ENCODE measurements at regions not wholly inside any gene's neighbourhood (a gene's known extent, or its start where the extent isn't known, plus 50 kb on each side); places are given as distances from the start of the nearest gene placed in this dataset.

DNA sequence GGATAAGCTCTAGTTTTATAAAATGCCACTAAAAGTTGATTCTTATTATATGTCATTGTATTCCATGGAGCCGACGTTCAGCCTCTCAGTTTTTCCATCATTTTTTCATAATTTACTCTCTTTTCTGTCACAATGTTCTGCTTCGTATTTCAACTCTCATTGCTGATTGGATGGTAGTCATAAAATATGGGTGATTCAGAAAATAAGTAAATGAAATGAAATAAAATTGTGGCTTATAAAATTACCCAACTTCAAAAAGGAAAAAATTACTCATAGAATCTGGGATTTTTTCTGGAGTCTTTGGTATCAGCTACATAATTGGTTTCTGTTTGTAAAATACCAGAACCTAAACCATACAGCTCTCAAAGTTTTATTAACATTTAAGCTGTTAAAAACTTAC lies 139.7 kb upstream of the ITGA4 start:
- H3K36me3 ChIP-seq (ENCODE audit: control insufficient read depth, insufficient read depth, low read length), result no peaks in the 10 kb centered on the region
- H3K4me3 ChIP-seq (replicated peaks; ENCODE audit: low read depth, low read length), result no peak overlapping the region
- TF ChIP-seq, protein P1, sequence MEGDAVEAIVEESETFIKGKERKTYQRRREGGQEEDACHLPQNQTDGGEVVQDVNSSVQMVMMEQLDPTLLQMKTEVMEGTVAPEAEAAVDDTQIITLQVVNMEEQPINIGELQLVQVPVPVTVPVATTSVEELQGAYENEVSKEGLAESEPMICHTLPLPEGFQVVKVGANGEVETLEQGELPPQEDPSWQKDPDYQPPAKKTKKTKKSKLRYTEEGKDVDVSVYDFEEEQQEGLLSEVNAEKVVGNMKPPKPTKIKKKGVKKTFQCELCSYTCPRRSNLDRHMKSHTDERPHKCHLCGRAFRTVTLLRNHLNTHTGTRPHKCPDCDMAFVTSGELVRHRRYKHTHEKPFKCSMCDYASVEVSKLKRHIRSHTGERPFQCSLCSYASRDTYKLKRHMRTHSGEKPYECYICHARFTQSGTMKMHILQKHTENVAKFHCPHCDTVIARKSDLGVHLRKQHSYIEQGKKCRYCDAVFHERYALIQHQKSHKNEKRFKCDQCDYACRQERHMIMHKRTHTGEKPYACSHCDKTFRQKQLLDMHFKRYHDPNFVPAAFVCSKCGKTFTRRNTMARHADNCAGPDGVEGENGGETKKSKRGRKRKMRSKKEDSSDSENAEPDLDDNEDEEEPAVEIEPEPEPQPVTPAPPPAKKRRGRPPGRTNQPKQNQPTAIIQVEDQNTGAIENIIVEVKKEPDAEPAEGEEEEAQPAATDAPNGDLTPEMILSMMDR (IDR thresholded peaks at IDR 0.05; ENCODE audit: insufficient read depth, low read length, poor library complexity, severe bottlenecking), result no peak
- DNase-seq (ENCODE audit: extremely low read depth, insufficient read length), result no peak
- H3K27me3 ChIP-seq (replicated peaks; ENCODE audit: control insufficient read depth, insufficient read depth, low read length), result no peaks in the 10 kb centered on the region

DNA sequence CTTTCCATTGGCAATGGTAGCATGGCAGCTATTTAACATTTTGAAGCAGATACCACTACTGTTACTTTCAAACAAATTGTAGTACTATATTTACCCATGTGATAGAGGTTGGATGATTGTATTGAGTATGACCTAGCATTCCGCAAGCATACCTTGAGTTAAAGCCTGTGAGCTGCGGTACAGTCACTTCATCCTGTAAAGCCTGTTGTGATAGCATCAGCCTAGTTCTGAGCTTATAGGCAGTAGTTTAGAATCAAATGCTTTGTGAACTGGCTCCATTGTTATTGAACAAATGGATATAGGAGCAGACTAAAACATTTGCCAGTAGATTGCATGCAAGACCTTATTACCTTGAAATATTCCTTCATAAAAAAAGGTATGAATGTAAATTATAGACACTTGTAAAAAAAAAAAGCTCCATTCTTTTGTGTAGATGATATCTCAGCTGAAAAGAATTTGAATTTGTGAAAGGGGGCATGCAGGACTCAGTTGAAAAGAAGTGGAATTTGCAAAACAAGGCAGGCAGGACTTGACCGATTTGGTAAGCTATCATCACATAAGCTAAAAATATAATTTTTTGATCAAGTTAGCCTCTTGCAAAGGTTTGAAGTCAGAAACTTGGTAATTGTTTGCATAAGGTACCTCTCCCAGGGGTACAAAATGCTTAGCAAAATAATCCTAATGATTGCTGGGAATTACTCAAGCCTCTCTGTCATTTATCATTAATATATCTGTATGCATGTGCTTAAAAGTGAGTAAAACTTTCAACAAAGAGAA lies 138.5 kb upstream of the ITGA4 start:
- DNase-seq (ENCODE audit: extremely low read depth, insufficient read length), result no peak
- H3K36me3 ChIP-seq (ENCODE audit: control insufficient read depth, insufficient read depth, low read length), result no peaks in the 10 kb centered on the region
- TF ChIP-seq, protein P1 (IDR thresholded peaks at IDR 0.05; ENCODE audit: insufficient read depth, low read length, poor library complexity, severe bottlenecking), result no peak
- H3K27me3 ChIP-seq (replicated peaks; ENCODE audit: control insufficient read depth, insufficient read depth, low read length), result no peaks in the 10 kb centered on the region
- no peak overlapping the region for H3K4me3 ChIP-seq (replicated peaks; ENCODE audit: low read depth, low read length)

DNA sequence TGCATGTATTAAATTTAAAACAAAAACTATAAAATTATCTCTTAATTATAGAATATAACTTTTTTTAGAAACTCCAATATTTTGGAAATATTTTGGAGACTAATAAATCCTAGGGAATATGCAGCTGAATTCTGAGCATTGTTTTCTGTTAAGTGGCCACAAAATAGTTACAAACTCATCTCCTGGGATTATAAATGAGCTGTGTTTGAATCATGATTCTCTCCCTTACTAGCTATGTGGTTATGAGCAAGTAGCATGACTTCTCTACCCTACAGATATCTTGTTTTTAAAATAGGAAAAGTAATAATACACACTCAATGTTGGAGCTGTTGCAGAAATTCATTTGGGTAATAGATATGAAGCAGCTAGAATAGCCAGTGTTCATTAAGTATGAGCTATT lies 137.9 kb upstream of the ITGA4 start:
- H3K4me3 ChIP-seq (replicated peaks; ENCODE audit: low read depth, low read length), result no peak overlapping the region
- DNase-seq (ENCODE audit: extremely low read depth, insufficient read length), result no peak
- H3K27me3 ChIP-seq (replicated peaks; ENCODE audit: control insufficient read depth, insufficient read depth, low read length), result no peaks in the 10 kb centered on the region
- H3K36me3 ChIP-seq (ENCODE audit: control insufficient read depth, insufficient read depth, low read length), result no peaks in the 10 kb centered on the region
- TF ChIP-seq, protein P1 (IDR thresholded peaks at IDR 0.05; ENCODE audit: insufficient read depth, low read length, poor library complexity, severe bottlenecking), result no peak

- TF ChIP-seq, protein P1 (IDR thresholded peaks at IDR 0.05; ENCODE audit: insufficient read depth, low read length, poor library complexity, severe bottlenecking), result no peak
- Histone ChIP-seq H3K27me3 (replicated peaks; ENCODE audit: control insufficient read depth, insufficient read depth, low read length) (no peaks in the 10 kb centered on the region), H3K4me3 (replicated peaks; ENCODE audit: low read depth, low read length) (no peak overlapping the region), H3K36me3 (ENCODE audit: control insufficient read depth, insufficient read depth, low read length) (no peaks in the 10 kb centered on the region)
- DNase-seq (ENCODE audit: extremely low read depth, insufficient read length), result no peak
Measured at GRCh38 chr2:181320638-181321037, 136.5 kb upstream of the ITGA4 start.

- Histone ChIP-seq H3K4me3 (replicated peaks; ENCODE audit: low read depth, low read length) (no peak overlapping the region), H3K27me3 (replicated peaks; ENCODE audit: control insufficient read depth, insufficient read depth, low read length) (no peaks in the 10 kb centered on the region), H3K36me3 (ENCODE audit: control insufficient read depth, insufficient read depth, low read length) (no peaks in the 10 kb centered on the region)
- TF ChIP-seq, protein P1 (IDR thresholded peaks at IDR 0.05; ENCODE audit: insufficient read depth, low read length, poor library complexity, severe bottlenecking), result no peak
- no peak for DNase-seq (ENCODE audit: extremely low read depth, insufficient read length)
Measured at GRCh38 chr2:181324912-181325311, 132.3 kb upstream of the ITGA4 start.
